B cell (primary cell): ENCODE measurements at regions not wholly inside any gene's neighbourhood (a gene's known extent, or its start where the extent isn't known, plus 50 kb on each side); places are given as distances from the start of the nearest gene placed in this dataset.

Experiments
- ATAC-seq: fragments of 200-7000 bp; cut with Tn5 transposase; one replicate; pipeline ENCODE4 v1.10.0; 2021; ENCODE audit warnings: low read depth, mild to moderate bottlenecking, moderate number of reproducible peaks, moderate library complexity
- CTCF ChIA-PET: fragments of 350-600 bp; sonication (Branson Sonifier 250); formaldehyde crosslinking; loops from one replicate; lab custom pipeline; 2021; ENCODE audit warnings: antibody characterized with exemption, inconsistent platforms; lab: Charles Lee
- POLR2A ChIA-PET: fragments of 350-600 bp; sonication (Branson Sonifier 250); formaldehyde crosslinking; loops from one replicate; lab custom pipeline; 2021; ENCODE audit warnings: antibody characterized with exemption; lab: Charles Lee
- DNase-seq: peaks from one replicate; pipeline ENCODE4 v3.0.0; 2013
- H2AFZ ChIP-seq: 2 replicates; pipeline ENCODE4 v1.6.1; 2012; ENCODE audit warnings: mild to moderate bottlenecking, low read depth, low read length; ENCODE audit not compliant: insufficient read depth, poor library complexity, severe bottlenecking
- H3K27ac ChIP-seq, 2 donors: 1 replicate in 1 of 2; 2 replicates in 1 of 2; pipeline ENCODE4 v1.5.1; 2012 to 2013; ENCODE audit warnings: low read length in 2 of 2, mild to moderate bottlenecking in 2 of 2, moderate library complexity in 1 of 2
- H3K27me3 ChIP-seq, 4 experiments: fragments of 200-600 bp in 1 of 4; sonication (generic) in 1 of 4; replicated peaks in 1 of 4; 1 replicate in 2 of 4; 2 replicates in 2 of 4; pipeline versions ENCODE4 v1.6.1 to v1.7.0; 2013 to 2016; ENCODE audit warnings: low read length in 3 of 4, mild to moderate bottlenecking in 2 of 4, mixed read lengths in 1 of 4, moderate library complexity in 1 of 4; ENCODE audit not compliant: insufficient read depth in 4 of 4, control insufficient read depth in 3 of 4; ENCODE audit errors: control extremely low read depth in 1 of 4
- H3K36me3 ChIP-seq, 2 experiments: replicated peaks in 1 of 2; 1 replicate in 1 of 2; 2 replicates in 1 of 2; pipeline versions ENCODE4 v1.6.1 to v1.7.1; 2013; ENCODE audit warnings: low read length in 1 of 2; ENCODE audit not compliant: insufficient read depth in 2 of 2, control insufficient read depth in 1 of 2; ENCODE audit errors: control extremely low read depth in 1 of 2, extremely low read depth in 1 of 2
- H3K4me1 ChIP-seq, 2 donors: fragments of 200-600 bp in 1 of 2; sonication (generic) in 1 of 2; 1 replicate in 1 of 2; 2 replicates in 1 of 2; pipeline versions ENCODE4 v1.5.1 to v1.6.1; 2013 to 2017; ENCODE audit warnings: low read length in 2 of 2; ENCODE audit not compliant: control insufficient read depth in 2 of 2, insufficient read depth in 2 of 2
- H3K4me2 ChIP-seq: replicated peaks from 2 replicates; pipeline ENCODE3; 2012; ENCODE audit warnings: mild to moderate bottlenecking, low read depth, low read length; ENCODE audit not compliant: poor library complexity, severe bottlenecking
- H3K4me3 ChIP-seq, 5 experiments: fragments of 200-600 bp in 1 of 5; sonication (generic) in 1 of 5; 1 replicate in 3 of 5; 2 replicates in 2 of 5; pipeline versions ENCODE4 v1.5.1 to v1.7.0; 2011 to 2016; ENCODE audit warnings: low read length in 4 of 5, mild to moderate bottlenecking in 4 of 5, low read depth in 2 of 5, control low read depth in 1 of 5, moderate library complexity in 1 of 5; ENCODE audit not compliant: insufficient read depth in 1 of 5; ENCODE audit errors: control extremely low read depth in 1 of 5, extremely low read depth in 1 of 5
- H3K79me2 ChIP-seq: fragments of 200-600 bp; sonication (generic); one replicate; pipeline ENCODE4 v1.6.0; 2016; ENCODE audit warnings: low read length; ENCODE audit not compliant: control insufficient read depth, insufficient read depth
- H3K9ac ChIP-seq: fragments of 200-600 bp; sonication (generic); 2 replicates; pipeline ENCODE4 v1.6.1; 2017; ENCODE audit warnings: mild to moderate bottlenecking, low read length, moderate library complexity
- H3K9me3 ChIP-seq, 3 donors: one replicate each; pipeline versions ENCODE4 v1.6.1 to v1.7.1; 2013; ENCODE audit warnings: low read length in 2 of 3; ENCODE audit not compliant: control insufficient read depth in 2 of 3, insufficient read depth in 1 of 3; ENCODE audit errors: control extremely low read depth in 1 of 3
- H4K20me1 ChIP-seq: 2 replicates; pipeline ENCODE4 v1.6.0; 2012; ENCODE audit warnings: mild to moderate bottlenecking, low read length; ENCODE audit not compliant: insufficient read depth, control insufficient read depth, poor library complexity, severe bottlenecking
- H3K27ac Mint-ChIP-seq: one replicate; pipeline ENCODE4 v1.8.0; 2021; ENCODE audit warnings: mixed read lengths
- H3K27me3 Mint-ChIP-seq: one replicate; pipeline ENCODE4 v1.8.0; 2021; ENCODE audit warnings: mixed read lengths
- H3K4me1 Mint-ChIP-seq: one replicate; pipeline ENCODE4 v1.8.0; 2021; ENCODE audit warnings: mixed read lengths
- H3K4me3 Mint-ChIP-seq: one replicate; pipeline ENCODE4 v1.8.0; 2021; ENCODE audit warnings: mixed read lengths
- H3K9me3 Mint-ChIP-seq: one replicate; pipeline ENCODE4 v1.8.0; 2022; ENCODE audit warnings: mixed read lengths; ENCODE audit not compliant: insufficient read depth
- EZH2 ChIP-seq: IDR thresholded peaks from 2 replicates; pipeline ENCODE4 v1.6.1; 2012; ENCODE audit warnings: borderline replicate concordance, low read depth, mild to moderate bottlenecking, moderate library complexity, low read length; ENCODE audit not compliant: insufficient read depth, poor library complexity, severe bottlenecking
- WGBS: methylation state at CpG from one replicate; pipeline ENCODE4 v1.1.5; 2013; ENCODE audit warnings: missing lambda C conversion rate; ENCODE audit not compliant: insufficient coverage; 5-methylcytosine and 5-hydroxymethylcytosine counted together
- intact Hi-C: fragments of 100-400 bp; cut with micrococcal nuclease; formaldehyde crosslinking; loops from one replicate; pipeline ENCODE4 v1.10.0; 2022
- TF ChIP-seq, protein P1 (sequence below): fragments of 200-600 bp; IDR thresholded peaks from one replicate; pipeline ENCODE4 v1.8.0; 2022; ENCODE audit warnings: antibody characterized with exemption, mild to moderate bottlenecking

DNA sequence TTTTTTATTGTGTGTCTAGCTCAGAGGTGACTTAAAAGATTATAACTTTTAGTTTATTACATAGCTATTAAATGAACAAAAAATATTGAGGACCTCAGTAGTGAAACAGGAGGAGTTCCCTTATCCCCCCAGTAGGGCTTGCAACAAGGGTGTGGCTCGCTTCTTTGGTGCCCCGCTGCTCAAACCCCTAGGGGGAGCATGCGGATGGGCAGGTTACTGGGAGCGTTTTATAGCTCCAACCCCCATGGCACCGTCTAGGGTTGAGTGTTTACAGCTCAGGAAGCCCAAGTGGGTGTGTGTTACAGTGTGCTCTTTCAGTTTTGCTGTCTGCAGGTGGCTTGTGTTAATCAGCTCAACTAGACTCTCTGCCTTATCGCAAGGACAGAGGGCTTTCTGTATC is 1513.7 kb downstream of the GRIK2 start:
- ChIA-PET CTCF (no interaction called here), POLR2A (no interaction called here)
- ATAC-seq (no peak), DNase-seq (no peak)
- H3K9me3 ChIP-seq, result peaks cover 0 to 12% (median 0%) of the 10 kb centered on the region in 3 donors
- H2AFZ ChIP-seq, result no peak overlapping the region
- no peak overlapping the region for H3K27ac Mint-ChIP-seq
- H3K4me2 ChIP-seq, result no peak overlapping the region
- no peaks in the 10 kb centered on the region for H4K20me1 ChIP-seq
- no peaks in the 10 kb centered on the region for H3K27me3 ChIP-seq
- H3K27me3 Mint-ChIP-seq, result no peaks in the 10 kb centered on the region
- H3K4me3 ChIP-seq, result no peak overlapping the region
- TF ChIP-seq EZH2, result no peak
- TF ChIP-seq, protein P1, sequence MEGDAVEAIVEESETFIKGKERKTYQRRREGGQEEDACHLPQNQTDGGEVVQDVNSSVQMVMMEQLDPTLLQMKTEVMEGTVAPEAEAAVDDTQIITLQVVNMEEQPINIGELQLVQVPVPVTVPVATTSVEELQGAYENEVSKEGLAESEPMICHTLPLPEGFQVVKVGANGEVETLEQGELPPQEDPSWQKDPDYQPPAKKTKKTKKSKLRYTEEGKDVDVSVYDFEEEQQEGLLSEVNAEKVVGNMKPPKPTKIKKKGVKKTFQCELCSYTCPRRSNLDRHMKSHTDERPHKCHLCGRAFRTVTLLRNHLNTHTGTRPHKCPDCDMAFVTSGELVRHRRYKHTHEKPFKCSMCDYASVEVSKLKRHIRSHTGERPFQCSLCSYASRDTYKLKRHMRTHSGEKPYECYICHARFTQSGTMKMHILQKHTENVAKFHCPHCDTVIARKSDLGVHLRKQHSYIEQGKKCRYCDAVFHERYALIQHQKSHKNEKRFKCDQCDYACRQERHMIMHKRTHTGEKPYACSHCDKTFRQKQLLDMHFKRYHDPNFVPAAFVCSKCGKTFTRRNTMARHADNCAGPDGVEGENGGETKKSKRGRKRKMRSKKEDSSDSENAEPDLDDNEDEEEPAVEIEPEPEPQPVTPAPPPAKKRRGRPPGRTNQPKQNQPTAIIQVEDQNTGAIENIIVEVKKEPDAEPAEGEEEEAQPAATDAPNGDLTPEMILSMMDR, result no peak
- no peaks in the 10 kb centered on the region for H3K4me1 Mint-ChIP-seq
- H3K36me3 ChIP-seq, result no peaks in the 10 kb centered on the region
- no peak overlapping the region for H3K9ac ChIP-seq
- no peak overlapping the region for H3K4me3 Mint-ChIP-seq
- 93% methylated on average over 3 of the region's 6 CpGs for WGBS
- peaks cover 5% of the 10 kb centered on the region for H3K9me3 Mint-ChIP-seq
- H3K27ac ChIP-seq, result no peak overlapping the region
- H3K4me1 ChIP-seq, result no peaks in the 10 kb centered on the region
- intact Hi-C loops, result no loop called here
- no peaks in the 10 kb centered on the region for H3K79me2 ChIP-seq

DNA sequence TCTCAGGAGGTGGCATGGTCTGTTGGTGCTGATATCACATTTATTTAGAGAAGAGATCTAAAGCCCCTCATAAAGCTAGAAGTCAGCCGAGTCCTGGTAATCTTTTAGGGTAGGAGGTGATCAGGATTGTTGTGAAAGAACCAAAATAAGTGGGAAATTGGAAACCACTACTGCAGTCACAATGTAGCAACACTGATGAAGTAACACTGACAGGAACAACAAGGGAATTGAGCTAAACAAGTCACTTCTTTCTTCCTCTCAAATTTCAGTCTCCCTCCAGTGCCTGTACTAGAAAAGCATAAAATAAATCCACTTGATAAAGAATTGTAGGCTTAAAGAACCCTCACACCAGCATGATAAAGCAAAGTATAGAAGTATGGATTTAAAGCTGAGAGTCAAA is 1509.0 kb downstream of the GRIK2 start:
- no peaks in the 10 kb centered on the region for H4K20me1 ChIP-seq
- no peak overlapping the region for H3K4me2 ChIP-seq
- peaks cover 0 to 5% (median 3%) of the 10 kb centered on the region in 3 donors for H3K9me3 ChIP-seq
- no peak overlapping the region for H3K4me3 ChIP-seq
- TF ChIP-seq, protein P1, result no peak
- TF ChIP-seq EZH2, result no peak
- Mint-ChIP-seq H3K27me3 (no peaks in the 10 kb centered on the region), H3K4me1 (no peaks in the 10 kb centered on the region), H3K27ac (no peak overlapping the region), H3K4me3 (no peak overlapping the region), H3K9me3 (peaks cover 9% of the 10 kb centered on the region)
- ChIA-PET POLR2A (no interaction called here), CTCF (no interaction called here)
- ATAC-seq, result no peak
- intact Hi-C loops, result no loop called here
- no peak for DNase-seq
- H3K27ac ChIP-seq, result no peak overlapping the region
- no CpG with 5 or more reads among the region's 1 CpG for WGBS
- no peaks in the 10 kb centered on the region for H3K36me3 ChIP-seq
- no peaks in the 10 kb centered on the region for H3K79me2 ChIP-seq
- no peak overlapping the region for H3K9ac ChIP-seq
- no peak overlapping the region for H2AFZ ChIP-seq
- H3K27me3 ChIP-seq, result no peaks in the 10 kb centered on the region
- no peaks in the 10 kb centered on the region for H3K4me1 ChIP-seq
